ENCODE measurements at regions not wholly inside any gene's neighbourhood (a gene's known extent, or its start where the extent isn't known, plus 50 kb on each side); places are given as distances from the start of the nearest gene placed in this dataset.

DNA sequence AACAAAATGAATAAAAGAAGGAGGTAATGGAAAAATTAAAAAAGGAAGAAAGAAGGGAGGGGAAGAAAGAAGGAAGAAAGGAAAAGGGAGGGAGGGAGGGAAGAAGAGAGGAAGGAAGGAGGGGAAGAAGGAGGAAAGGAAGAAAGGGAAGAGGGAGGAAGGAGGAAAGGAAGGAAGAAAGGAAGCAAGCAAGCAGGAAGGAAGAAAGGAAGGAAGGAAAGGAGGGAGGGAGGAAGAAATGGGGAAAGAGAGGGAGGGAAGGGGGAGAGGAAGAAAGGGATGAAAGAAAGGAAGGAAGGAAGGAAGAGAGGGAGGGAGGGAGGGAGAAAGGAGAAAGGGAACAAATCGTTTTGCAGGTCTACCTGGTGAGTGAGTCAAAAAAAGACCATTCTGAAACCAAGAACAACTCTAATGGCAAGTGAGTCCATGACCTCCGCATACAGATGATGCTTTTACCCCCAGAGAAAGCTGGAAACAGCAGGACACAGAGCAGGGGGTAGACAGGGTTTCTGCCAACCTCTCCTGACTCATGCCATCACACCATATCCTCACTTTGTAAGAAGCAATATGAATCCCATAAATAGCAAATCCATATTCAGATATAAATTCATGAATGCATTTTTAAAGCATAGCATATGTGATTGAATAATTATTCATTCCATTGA, 1112.9 kb upstream of the AUTS2 start:
- Histone ChIP-seq H3K36me3 (ENCODE audit: control insufficient read depth, insufficient read depth, low read length) (no peaks in the 10 kb centered on the region), H3K4me1 (ENCODE audit: control insufficient read depth, insufficient read depth, low read length) (no peaks in the 10 kb centered on the region), H3K4me3 (ENCODE audit: low read length) (no peak overlapping the region), H3K27ac (ENCODE audit: low read length) (no peak overlapping the region), H3K9me3 (ENCODE audit: control insufficient read depth, insufficient read depth, low read length) (peaks cover 8% of the 10 kb centered on the region), H3K27me3 (ENCODE audit: control insufficient read depth, insufficient read depth, low read length) (no peaks in the 10 kb centered on the region)
- intact Hi-C loops (cut with micrococcal nuclease), result no loop called here
- H3K36me3 Mint-ChIP-seq, result no peaks in the 10 kb centered on the region
- DNase-seq, result no peak
- TF ChIP-seq, protein P1, sequence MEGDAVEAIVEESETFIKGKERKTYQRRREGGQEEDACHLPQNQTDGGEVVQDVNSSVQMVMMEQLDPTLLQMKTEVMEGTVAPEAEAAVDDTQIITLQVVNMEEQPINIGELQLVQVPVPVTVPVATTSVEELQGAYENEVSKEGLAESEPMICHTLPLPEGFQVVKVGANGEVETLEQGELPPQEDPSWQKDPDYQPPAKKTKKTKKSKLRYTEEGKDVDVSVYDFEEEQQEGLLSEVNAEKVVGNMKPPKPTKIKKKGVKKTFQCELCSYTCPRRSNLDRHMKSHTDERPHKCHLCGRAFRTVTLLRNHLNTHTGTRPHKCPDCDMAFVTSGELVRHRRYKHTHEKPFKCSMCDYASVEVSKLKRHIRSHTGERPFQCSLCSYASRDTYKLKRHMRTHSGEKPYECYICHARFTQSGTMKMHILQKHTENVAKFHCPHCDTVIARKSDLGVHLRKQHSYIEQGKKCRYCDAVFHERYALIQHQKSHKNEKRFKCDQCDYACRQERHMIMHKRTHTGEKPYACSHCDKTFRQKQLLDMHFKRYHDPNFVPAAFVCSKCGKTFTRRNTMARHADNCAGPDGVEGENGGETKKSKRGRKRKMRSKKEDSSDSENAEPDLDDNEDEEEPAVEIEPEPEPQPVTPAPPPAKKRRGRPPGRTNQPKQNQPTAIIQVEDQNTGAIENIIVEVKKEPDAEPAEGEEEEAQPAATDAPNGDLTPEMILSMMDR (IDR thresholded peaks at IDR 0.05), result no peak
- H3K4me3 Mint-ChIP-seq, result no peak overlapping the region
- H3K27ac Mint-ChIP-seq, result no peak overlapping the region
- H3K27me3 Mint-ChIP-seq (ENCODE audit: low read depth in 2 of 2), result no peaks in the 10 kb centered on the region
- no peak for ATAC-seq
- H3K9me3 Mint-ChIP-seq, result peaks cover 0 to 18% of the 10 kb centered on the region in 2 donors
- WGBS (ENCODE audit: insufficient coverage), result 44% methylated on average over 2 of the region's 2 CpGs
- no peaks in the 10 kb centered on the region for H3K4me1 Mint-ChIP-seq

DNA sequence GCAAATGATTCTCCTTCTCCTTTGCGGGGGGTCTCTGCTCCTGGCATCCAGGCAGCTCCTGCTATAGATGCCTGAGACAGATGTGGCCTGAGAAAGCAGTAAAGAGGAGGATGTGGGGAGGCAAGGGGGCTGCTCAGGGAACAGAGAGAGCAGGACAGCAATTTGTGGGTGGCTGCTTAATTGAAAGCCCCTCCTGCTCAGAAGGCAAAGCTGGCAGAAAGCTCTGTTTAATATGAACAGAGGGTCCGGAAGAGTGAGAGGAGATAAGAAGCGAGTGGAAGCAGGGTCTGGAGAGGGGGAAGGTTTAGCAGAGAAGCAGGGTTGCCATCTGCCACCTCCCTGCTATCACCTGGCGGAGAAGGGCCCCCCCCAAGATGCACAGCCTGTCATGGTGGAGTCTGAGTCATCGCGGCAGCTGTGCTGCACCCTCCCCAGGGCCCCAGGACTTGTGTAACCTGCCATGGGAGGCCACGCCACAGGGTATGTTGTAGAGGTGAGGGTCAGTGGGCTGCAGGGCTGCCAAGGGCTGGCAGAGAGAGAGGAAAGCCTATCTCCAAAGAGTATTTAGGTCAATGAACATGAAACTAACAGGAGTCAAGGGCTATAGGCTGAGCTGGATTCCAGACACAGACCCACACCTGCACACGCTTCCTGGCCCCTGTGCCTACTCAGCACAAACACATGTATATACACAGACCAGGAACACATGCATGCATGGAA, 1109.8 kb upstream of the AUTS2 start:
- Mint-ChIP-seq H3K9me3 (peaks cover 0 to 14% of the 10 kb centered on the region in 2 donors), H3K27me3 (ENCODE audit: low read depth in 2 of 2) (no peaks in the 10 kb centered on the region), H3K27ac (no peak overlapping the region), H3K4me3 (no peak overlapping the region), H3K4me1 (no peaks in the 10 kb centered on the region), H3K36me3 (no peaks in the 10 kb centered on the region)
- no peaks in the 10 kb centered on the region for H3K27me3 ChIP-seq (ENCODE audit: control insufficient read depth, insufficient read depth, low read length)
- no peaks in the 10 kb centered on the region for H3K4me1 ChIP-seq (ENCODE audit: control insufficient read depth, insufficient read depth, low read length)
- H3K9me3 ChIP-seq (ENCODE audit: control insufficient read depth, insufficient read depth, low read length), result peaks cover 8% of the 10 kb centered on the region
- TF ChIP-seq, protein P1 (IDR thresholded peaks at IDR 0.05), result no peak
- intact Hi-C loops (cut with micrococcal nuclease), result no loop called here
- 83% methylated on average over 8 of the region's 8 CpGs for WGBS (ENCODE audit: insufficient coverage)
- no peak overlapping the region for H3K4me3 ChIP-seq (ENCODE audit: low read length)
- H3K36me3 ChIP-seq (ENCODE audit: control insufficient read depth, insufficient read depth, low read length), result no peaks in the 10 kb centered on the region
- H3K27ac ChIP-seq (ENCODE audit: low read length), result no peak overlapping the region
- ATAC-seq, result no peak
- no peak for DNase-seq

DNA sequence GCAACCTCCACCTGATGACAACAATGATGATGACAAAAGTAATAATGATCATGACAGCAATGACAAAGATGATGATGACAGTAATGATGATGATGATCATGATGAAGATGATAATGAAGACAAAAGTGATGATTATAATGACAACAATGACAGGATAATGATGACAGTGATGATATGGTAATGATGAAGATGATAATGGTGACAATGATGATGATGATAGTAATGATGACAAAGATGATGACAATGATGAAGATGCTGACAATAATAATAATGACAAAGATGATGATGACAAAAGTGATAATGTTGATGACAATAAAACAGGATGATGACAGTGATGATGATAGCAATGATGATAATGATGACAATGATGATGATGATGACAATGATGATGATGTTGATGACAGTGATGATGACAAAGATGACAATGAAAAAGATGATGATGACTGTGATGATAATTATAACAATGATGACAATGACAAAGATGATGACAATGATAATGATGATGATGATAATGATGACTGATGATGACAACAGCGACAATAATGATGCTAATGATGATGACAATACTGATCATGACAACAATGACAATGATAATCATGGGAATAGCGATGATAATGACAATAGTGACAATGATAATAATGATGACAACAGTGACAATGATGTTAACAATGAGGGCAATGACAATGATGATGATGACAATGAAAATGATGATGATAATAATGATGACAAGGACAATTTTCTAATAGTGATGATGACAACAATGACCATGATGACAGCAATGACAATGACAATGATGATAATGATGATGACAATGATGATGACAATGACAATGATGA, 1106.5 kb upstream of the AUTS2 start:
- H3K27ac Mint-ChIP-seq, result no peak overlapping the region
- TF ChIP-seq, protein P1 (IDR thresholded peaks at IDR 0.05), result no peak
- 83% methylated on average over 2 of the region's 2 CpGs for WGBS (ENCODE audit: insufficient coverage)
- Histone ChIP-seq H3K9me3 (ENCODE audit: control insufficient read depth, insufficient read depth, low read length) (peaks cover 9% of the 10 kb centered on the region), H3K27me3 (ENCODE audit: control insufficient read depth, insufficient read depth, low read length) (no peaks in the 10 kb centered on the region), H3K4me3 (ENCODE audit: low read length) (no peak overlapping the region), H3K27ac (ENCODE audit: low read length) (no peak overlapping the region), H3K36me3 (ENCODE audit: control insufficient read depth, insufficient read depth, low read length) (no peaks in the 10 kb centered on the region), H3K4me1 (ENCODE audit: control insufficient read depth, insufficient read depth, low read length) (no peaks in the 10 kb centered on the region)
- H3K36me3 Mint-ChIP-seq, result no peaks in the 10 kb centered on the region
- H3K9me3 Mint-ChIP-seq, result peaks cover 0 to 10% of the 10 kb centered on the region in 2 donors
- no peak for DNase-seq
- intact Hi-C loops (cut with micrococcal nuclease), result no loop called here
- no peak overlapping the region for H3K4me3 Mint-ChIP-seq
- H3K27me3 Mint-ChIP-seq (ENCODE audit: low read depth in 2 of 2), result no peaks in the 10 kb centered on the region
- no peak for ATAC-seq
- H3K4me1 Mint-ChIP-seq, result no peaks in the 10 kb centered on the region

All from natural killer cell (primary cell).